ENCODE measurements at regions not wholly inside any gene's neighbourhood (a gene's known extent, or its start where the extent isn't known, plus 50 kb on each side); places are given as distances from the start of the nearest gene placed in this dataset.

DNA sequence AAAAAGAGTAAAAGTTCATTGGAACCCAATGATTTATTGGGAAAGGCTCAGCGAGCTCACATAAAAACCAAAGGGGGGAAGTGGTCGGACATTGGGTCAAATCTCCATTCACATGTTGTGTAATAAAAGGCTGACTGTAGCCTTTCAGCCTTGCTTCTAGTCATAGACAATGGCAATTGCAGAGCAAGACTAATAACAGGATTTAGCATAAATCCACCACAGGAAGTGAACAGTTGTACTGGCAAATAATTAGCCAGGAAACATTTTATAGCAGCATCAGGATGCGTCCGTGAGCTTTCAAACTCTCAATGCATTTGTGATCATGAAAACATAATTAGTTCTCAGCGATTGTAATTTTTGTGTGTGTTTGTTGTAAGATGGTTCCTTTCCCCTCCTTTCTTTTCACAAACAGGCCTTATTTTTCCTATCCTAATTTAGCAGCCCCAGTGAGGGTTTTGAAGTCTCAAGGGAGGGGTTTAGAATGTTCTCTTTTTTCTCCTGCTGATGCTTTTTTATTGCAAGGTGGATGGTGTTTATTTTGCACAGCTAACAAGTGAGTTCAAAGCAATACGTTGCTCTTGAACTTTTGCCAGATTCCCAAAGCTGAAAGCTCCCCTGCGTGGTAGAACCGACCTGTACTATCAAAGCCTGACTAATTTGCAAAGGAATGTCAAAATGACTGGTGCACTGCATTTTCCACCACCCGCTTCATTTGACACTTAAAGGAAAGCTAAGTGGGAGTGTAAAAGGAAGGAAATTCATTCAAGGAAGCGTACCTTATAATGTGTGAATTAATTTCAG lies 105.6 kb downstream of the SPRY2 start:
- DNase-seq, result no peak

GRCh38 chr13:80227645-80228044 lies 113.3 kb downstream of the SPRY2 start:
- DNase-seq, result no peak

GRCh38 chr13:80226645-80227044 lies 114.3 kb downstream of the SPRY2 start:
- no peak for DNase-seq

DNA sequence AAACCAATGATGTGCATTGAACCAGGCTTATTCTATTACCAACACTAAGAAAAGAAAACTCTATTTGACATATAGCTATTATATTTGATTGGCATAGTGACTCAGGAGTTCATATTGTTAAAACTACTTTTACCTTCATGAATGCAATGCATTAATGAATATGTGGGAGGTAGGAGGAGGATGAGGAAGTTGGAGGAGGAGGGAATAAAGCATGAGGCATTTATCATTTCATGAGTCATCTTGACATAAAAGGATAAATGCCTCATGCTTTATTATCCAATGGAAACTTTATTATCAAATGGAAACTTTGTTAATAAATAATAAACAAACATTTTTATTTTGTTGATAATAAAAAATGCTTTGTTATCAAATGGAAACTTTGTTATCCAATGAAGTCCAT lies 116.5 kb downstream of the SPRY2 start:
- no peak for DNase-seq

GRCh38 chr13:80217614-80218456 lies 123.1 kb downstream of the SPRY2 start:
- no peak for DNase-seq

GRCh38 chr13:80215368-80215767 lies 125.6 kb downstream of the SPRY2 start:
- DNase-seq, result no peak

GRCh38 chr13:80214521-80214991 lies 126.4 kb downstream of the SPRY2 start:
- no peak for DNase-seq

GRCh38 chr13:80214050-80214449 lies 126.9 kb downstream of the SPRY2 start:
- no peak for DNase-seq

GRCh38 chr13:80213201-80213600 lies 127.7 kb downstream of the SPRY2 start:
- DNase-seq, result no peak

GRCh38 chr13:80211566-80211965 lies 129.4 kb downstream of the SPRY2 start:
- no peak for DNase-seq

GRCh38 chr13:80204642-80205041 lies 136.3 kb downstream of the SPRY2 start:
- DNase-seq, result no peak

GRCh38 chr13:80203496-80203895 lies 137.4 kb downstream of the SPRY2 start:
- DNase-seq, result no peak

DNA sequence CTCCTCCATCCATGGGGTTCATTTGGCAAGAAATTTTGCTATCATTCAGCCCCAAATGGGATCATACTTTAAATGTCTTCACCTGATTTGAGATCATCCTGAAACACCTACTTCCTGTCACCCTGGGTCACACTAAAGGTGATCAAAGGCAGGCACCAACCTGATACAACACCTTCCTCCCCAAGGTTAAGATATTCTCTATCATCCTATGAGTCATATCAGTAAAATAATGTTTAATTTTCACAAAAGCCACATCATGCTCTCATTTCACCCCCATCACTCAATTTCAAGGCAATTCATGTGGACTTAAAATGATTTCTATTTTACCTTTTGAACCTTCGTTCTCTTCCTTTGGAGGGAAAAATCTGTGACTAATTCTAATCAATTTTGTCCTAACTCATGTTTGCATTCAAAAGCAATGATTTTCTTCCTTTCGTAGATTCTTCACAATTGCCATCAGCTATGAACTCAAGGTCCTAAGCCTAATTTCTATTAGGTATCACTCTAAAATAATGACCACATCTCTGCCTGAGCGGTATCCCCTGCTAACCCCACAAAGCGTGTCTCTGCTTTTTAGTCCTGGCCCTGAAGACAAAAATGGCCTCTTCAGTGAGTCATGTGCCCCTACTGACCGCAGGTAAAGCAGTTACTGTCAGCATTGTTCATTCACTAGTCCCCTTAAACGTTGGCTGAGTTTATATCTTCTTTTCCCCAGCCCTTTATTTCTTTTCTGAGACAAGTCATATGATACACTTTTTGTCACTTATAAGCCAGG lies 139.0 kb downstream of the SPRY2 start:
- DNase-seq, result no peak

DNA sequence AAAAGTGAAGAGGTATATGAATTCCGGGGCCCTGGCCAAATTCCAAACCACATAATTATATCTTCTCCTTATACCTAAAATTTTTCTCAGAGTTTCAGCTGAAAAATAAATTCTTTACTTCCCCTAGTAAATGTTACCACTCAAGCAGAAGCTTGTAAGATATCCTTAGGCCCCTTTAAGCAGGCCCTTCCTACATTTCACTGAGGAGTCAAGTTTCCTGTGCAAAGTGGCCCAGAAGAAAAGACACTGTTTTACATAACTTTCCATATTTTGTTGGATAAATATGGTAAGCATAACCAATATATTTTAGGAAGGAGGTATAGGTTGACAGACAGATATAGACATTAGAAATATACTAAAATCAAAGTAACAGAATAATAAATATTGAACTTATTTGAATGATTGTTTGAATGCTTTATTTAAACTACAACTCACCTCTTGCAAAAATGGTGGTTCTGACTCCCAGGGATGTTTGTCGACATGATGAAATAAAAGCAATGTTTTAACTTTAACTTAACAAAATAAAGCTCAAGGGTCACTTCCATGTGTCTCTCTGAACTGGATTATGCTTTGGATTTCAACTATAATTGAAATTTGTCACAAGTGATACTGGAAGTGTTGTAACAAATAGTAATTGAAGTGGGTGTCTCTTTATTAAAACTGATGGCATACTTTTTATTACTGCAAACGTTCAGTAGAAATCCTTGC lies 141.2 kb downstream of the SPRY2 start:
- DNase-seq, result no peak

- no peak for DNase-seq
Measured at GRCh38 chr13:80199067-80199466, 141.9 kb downstream of the SPRY2 start.

- no peak for DNase-seq
Measured at GRCh38 chr13:80196756-80197155, 144.2 kb downstream of the SPRY2 start.

GRCh38 chr13:80195649-80196048 lies 145.3 kb downstream of the SPRY2 start:
- DNase-seq, result no peak

- DNase-seq, result no peak
Measured at GRCh38 chr13:80189889-80190597, 150.9 kb downstream of the SPRY2 start.

DNA sequence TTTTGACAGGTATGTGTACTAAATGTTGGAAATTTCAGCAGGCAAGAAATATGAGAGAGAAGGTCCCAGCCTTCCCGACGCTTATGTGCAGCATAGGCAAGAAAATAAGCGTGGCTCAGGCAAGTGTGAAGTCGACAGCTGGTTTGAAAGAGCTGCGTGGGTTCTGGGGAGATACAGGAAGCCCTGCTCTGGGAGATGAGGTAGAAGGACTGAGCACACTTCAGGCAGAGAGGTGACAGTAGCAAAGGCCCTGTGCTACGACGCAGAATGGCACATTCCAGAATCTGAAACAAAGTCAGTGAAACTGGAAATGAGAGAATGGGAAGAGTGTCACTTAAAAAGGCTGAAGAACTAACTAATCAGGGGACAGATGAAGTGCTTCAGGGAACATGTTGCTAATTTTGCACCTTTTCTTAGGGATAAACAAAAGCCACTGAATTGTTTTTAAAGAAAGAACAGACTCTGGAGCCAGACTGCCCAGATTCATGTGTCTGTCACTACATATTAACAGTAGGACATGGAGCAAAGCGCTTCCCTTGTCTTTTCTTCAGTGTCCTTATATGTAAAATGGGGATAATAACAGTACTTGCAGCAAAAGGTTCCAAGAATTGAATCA lies 160.1 kb downstream of the SPRY2 start:
- DNase-seq, result no peak

GRCh38 chr13:80177327-80177726 lies 163.6 kb downstream of the SPRY2 start:
- no peak for DNase-seq

GRCh38 chr13:80173224-80173623 lies 167.7 kb downstream of the SPRY2 start:
- no peak for DNase-seq

Measured in GOT3 (cell line).